OCI-LY1 (cell line): ENCODE measurements at regions not wholly inside any gene's neighbourhood (a gene's known extent, or its start where the extent isn't known, plus 50 kb on each side); places are given as distances from the start of the nearest gene placed in this dataset.

Experiments
- EZH2 ChIP-seq: fragments of 200-600 bp; sonication (generic), shearing (Covaris generic); IDR thresholded peaks from 2 replicates; pipeline ENCODE4 v1.8.0; 2017; ENCODE audit warnings: borderline replicate concordance, mixed run types, mild to moderate bottlenecking, antibody characterized with exemption, low read length, moderate library complexity, mixed read lengths
- TF ChIP-seq, protein P1 (sequence below): fragments of 200-600 bp; sonication (generic), shearing (Covaris generic); IDR thresholded peaks from 2 replicates; pipeline ENCODE4 v1.5.1; 2017; ENCODE audit warnings: mild to moderate bottlenecking, antibody characterized with exemption, low read length, moderate library complexity, mixed read lengths

- TF ChIP-seq, protein P1, sequence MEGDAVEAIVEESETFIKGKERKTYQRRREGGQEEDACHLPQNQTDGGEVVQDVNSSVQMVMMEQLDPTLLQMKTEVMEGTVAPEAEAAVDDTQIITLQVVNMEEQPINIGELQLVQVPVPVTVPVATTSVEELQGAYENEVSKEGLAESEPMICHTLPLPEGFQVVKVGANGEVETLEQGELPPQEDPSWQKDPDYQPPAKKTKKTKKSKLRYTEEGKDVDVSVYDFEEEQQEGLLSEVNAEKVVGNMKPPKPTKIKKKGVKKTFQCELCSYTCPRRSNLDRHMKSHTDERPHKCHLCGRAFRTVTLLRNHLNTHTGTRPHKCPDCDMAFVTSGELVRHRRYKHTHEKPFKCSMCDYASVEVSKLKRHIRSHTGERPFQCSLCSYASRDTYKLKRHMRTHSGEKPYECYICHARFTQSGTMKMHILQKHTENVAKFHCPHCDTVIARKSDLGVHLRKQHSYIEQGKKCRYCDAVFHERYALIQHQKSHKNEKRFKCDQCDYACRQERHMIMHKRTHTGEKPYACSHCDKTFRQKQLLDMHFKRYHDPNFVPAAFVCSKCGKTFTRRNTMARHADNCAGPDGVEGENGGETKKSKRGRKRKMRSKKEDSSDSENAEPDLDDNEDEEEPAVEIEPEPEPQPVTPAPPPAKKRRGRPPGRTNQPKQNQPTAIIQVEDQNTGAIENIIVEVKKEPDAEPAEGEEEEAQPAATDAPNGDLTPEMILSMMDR: no peak
- TF ChIP-seq EZH2: no peak
Measured at GRCh38 chr2:173792741-173793140, 172.4 kb downstream of the SP3 start.
